ENCODE measurements at regions not wholly inside any gene's neighbourhood (a gene's known extent, or its start where the extent isn't known, plus 50 kb on each side); places are given as distances from the start of the nearest gene placed in this dataset.

- DNase-seq: no peak
- Histone ChIP-seq H3K4me3 (no peak overlapping the region), H3K36me3 (no peaks in the 10 kb centered on the region), H3K4me1 (no peaks in the 10 kb centered on the region), H3K27ac (no peak overlapping the region), H3K9me3 (no peaks in the 10 kb centered on the region), H3K27me3 (no peaks in the 10 kb centered on the region)
- no peak for ATAC-seq
- TF ChIP-seq CTCF (IDR thresholded peaks at IDR 0.05): no peak
- intact Hi-C loops (cut with DNase I): no loop called here
These were observed 737.9 kb downstream of the RAB28 start for GRCh38 chr4:12746221-12746620.

GRCh38 chr4:12734586-12734985 lies 749.6 kb downstream of the RAB28 start:
- DNase-seq (no peak), ATAC-seq (no peak)
- Histone ChIP-seq H3K4me3 (no peak overlapping the region), H3K4me1 (no peaks in the 10 kb centered on the region), H3K9me3 (no peaks in the 10 kb centered on the region), H3K36me3 (no peaks in the 10 kb centered on the region), H3K27ac (no peak overlapping the region), H3K27me3 (no peaks in the 10 kb centered on the region)
- TF ChIP-seq CTCF (IDR thresholded peaks at IDR 0.05): no peak
- intact Hi-C loops (cut with DNase I): no loop called here

- H3K9me3 ChIP-seq: no peaks in the 10 kb centered on the region
- intact Hi-C loops (cut with DNase I): no loop called here
- no peak overlapping the region for H3K4me3 ChIP-seq
- no peak overlapping the region for H3K27ac ChIP-seq
- peak; percentile 41 for TF ChIP-seq CTCF (IDR thresholded peaks at IDR 0.05)
- no peaks in the 10 kb centered on the region for H3K36me3 ChIP-seq
- ATAC-seq (peak; percentile 39), DNase-seq (no peak)
- H3K4me1 ChIP-seq: no peaks in the 10 kb centered on the region
- no peaks in the 10 kb centered on the region for H3K27me3 ChIP-seq
These were observed 754.8 kb downstream of the RAB28 start for GRCh38 chr4:12729384-12729783.

GRCh38 chr4:12724510-12724909 lies 759.6 kb downstream of the RAB28 start:
- ATAC-seq (no peak), DNase-seq (no peak)
- Histone ChIP-seq H3K27ac (no peak overlapping the region), H3K4me1 (no peaks in the 10 kb centered on the region), H3K27me3 (no peaks in the 10 kb centered on the region), H3K9me3 (no peaks in the 10 kb centered on the region), H3K4me3 (no peak overlapping the region), H3K36me3 (no peaks in the 10 kb centered on the region)
- peak; percentile 51 for TF ChIP-seq CTCF (IDR thresholded peaks at IDR 0.05)
- intact Hi-C loops (cut with DNase I): loop anchor here (5.0 kb wide), 1 partner anchor 828 kb away; no protein-coding TSS in a partner anchor

- Histone ChIP-seq H3K27ac (no peak overlapping the region), H3K36me3 (no peaks in the 10 kb centered on the region), H3K9me3 (no peaks in the 10 kb centered on the region), H3K27me3 (no peaks in the 10 kb centered on the region), H3K4me3 (no peak overlapping the region), H3K4me1 (no peaks in the 10 kb centered on the region)
- no peak for DNase-seq
- ATAC-seq: no peak
- no peak for TF ChIP-seq CTCF (IDR thresholded peaks at IDR 0.05)
- intact Hi-C loops (cut with DNase I): loop anchor here (5.0 kb wide), 1 partner anchor 828 kb away; no protein-coding TSS in a partner anchor
These were observed 760.2 kb downstream of the RAB28 start for GRCh38 chr4:12723849-12724447.

- H3K4me1 ChIP-seq: no peaks in the 10 kb centered on the region
- DNase-seq (no peak), ATAC-seq (peak; percentile 66)
- no peaks in the 10 kb centered on the region for H3K36me3 ChIP-seq
- no peaks in the 10 kb centered on the region for H3K9me3 ChIP-seq
- no peaks in the 10 kb centered on the region for H3K27me3 ChIP-seq
- intact Hi-C loops (cut with DNase I): no loop called here
- H3K27ac ChIP-seq: no peak overlapping the region
- H3K4me3 ChIP-seq: no peak overlapping the region
- no peak for TF ChIP-seq CTCF (IDR thresholded peaks at IDR 0.05)
These were observed 767.2 kb downstream of the RAB28 start for GRCh38 chr4:12716896-12717295.

All from upper lobe of right lung (tissue), 1 donor.